NCI-H1105 treated with DMSO at 0.1 percent for 48 hours (cell line): ENCODE measurements at regions not wholly inside any gene's neighbourhood (a gene's known extent, or its start where the extent isn't known, plus 50 kb on each side); places are given as distances from the start of the nearest gene placed in this dataset.
"Not testable (repeated sequence)": the region's sequence is repeated elsewhere in the genome, so short reads cannot be mapped to it uniquely, and the experiment has no call there.

Source experiments
- DNase-seq: peaks from one replicate; lab custom pipeline; 2025; lab: John Stamatoyannopoulos, UW

DNA sequence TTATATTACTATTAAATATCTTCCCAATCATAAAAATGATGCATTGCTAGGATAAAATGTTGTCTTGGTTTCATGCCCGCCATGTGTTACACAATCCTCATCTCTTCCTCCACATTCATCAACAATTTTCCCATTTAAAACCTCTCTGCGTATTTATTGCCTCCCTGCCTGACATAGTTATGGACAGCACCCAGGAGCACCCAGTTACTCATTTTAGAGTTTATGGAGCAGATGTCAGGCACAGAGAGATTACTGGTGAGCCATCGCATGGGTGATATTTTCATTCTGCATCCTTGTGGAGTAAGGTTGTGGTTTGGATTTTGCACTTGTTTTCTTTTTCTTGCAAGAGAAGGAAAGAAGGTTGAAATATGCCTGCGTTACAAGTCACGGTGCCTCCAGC, 116.7 kb upstream of the NPAS2 start:
- no peak for DNase-seq

DNA sequence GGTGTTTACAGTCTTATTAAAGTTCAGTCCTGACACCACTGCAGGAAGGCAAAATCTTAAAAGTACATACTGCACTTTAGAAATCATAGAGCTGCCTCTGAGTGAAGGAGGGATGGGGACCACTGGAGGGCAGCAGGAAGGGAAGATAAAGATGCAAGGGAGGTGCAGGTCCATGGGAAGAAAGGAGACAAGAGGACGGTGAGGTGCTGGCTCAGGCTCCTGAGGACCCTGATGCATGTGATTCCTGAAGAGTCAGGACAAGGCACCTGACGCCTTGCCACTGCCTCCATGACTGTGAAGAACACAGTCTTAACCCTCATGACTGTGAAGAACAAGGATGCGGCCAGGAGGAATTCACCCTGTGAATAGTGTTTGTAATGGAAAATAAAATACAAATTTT, 116.2 kb upstream of the NPAS2 start:
- DNase-seq = no peak

DNA sequence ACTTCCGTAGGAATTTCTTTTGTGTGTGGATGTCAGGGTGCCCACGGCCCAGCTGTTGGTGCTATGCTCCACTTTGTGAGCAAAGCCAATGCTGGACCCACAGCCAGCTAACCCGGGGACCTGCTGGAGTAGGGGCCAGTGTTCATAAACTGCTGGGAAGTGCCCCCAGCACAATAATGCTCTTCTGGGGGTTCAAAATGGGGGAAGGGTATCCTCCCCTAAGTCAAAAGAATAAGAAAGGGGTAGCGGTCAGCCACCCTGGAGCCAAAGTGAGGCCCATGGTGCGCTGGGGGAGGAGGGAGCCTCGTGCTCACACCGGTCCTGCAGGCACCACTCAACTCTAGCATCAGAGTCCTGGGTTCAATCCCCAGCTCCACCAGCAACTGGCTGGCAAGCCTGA, 115.8 kb upstream of the NPAS2 start:
- no peak for DNase-seq

DNA sequence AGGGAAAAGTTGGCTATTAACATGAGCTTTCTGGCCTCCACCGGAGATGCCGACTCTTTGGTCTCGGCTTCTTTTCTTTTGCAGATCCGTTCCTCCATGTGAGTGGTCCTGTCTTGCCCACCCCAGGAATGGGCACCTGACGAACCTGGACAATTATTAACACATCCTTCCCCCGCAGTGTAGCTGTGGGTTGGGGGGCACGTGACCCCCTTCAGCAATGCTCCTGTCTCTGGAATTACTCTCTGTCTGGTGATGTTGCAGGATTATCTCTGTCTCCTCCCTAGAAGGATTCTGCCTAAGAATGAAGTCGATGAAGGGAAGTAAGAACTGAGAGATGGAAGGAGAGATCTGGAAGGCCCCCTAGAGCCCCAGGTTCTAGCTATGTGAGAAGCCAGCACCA, 115.2 kb upstream of the NPAS2 start:
- DNase-seq = no peak

DNA sequence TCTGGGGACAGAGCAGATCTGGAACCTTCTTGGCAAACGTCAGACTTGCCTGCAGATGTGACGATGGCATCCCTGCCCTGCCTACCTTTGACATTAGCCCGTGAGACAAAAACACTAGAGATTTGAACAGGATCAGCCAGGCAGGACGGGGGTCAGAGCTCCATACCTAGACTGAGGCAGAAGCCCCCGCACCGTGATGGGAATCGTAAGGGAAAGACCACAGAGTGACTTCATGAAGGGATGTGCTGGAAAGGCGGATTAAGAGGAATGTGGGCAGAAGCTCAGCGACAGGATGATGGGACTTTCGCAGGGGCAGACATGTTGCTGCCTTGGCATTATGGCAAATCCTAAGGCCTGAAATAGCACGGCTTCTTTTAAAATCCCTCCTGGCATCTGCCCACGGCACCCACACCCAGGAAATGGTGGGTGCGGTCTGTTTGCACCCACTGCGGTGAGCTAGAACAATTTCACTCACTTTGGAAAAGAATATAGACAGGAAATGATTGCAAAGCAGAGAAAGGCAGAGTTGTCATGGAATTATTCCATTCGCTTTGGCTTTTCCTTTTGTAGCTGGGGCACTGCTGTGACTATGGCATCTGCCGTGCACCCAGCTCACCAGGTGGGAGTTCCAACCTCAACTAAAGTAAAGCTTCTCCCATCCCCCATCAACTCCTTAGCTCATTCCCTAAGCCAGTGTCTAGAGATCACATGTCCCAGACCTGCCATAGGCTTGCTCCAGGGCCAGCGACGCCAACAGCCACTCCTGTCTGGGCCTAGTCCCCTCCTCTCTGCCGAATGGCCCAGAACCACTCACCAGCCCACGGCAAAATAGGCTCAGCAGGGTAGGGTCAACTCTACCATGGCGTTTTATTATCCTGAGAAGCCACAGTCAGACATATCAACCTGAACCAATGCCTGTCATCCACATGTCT, 112.7 kb upstream of the NPAS2 start:
- no peak for DNase-seq

DNA sequence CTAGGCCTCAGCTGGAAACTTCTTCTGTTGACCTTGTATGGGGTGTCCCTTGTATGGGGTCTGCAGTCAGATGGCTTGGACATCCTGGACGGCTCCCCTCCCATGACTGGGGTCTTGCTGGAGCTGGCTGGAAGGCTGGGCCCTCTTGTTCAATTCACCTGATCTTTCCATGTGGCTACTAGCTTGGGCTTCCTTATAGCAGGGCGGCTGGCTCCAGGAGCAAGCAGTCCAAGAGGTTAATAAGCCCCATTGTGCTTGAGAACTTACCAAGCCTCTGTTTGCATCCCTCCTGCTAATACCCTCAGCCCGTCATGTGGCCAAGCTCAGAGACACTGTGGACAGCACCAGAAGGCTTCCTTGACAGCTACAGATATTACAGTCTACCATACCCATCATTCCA, 111.6 kb upstream of the NPAS2 start:
- DNase-seq = no peak

DNA sequence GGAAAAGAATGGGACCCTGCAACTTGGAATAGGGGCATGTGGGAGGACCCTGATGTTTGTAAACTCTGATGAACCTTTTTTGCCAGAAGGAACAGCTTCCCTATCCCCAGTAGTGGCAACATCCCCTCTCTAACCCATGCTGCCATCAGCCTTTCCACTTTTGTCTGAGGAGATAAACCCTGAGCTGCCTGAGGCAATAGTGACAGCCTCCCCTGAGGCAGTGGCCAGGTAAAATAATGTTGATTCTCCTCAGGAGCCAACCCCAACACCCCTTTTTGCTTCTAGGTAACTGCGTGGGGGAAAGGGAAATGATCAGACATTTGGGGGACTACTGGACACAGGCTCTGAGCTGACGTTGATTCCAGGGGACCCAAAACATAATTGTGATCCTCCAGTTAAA, 106.8 kb upstream of the NPAS2 start:
- no peak for DNase-seq

DNA sequence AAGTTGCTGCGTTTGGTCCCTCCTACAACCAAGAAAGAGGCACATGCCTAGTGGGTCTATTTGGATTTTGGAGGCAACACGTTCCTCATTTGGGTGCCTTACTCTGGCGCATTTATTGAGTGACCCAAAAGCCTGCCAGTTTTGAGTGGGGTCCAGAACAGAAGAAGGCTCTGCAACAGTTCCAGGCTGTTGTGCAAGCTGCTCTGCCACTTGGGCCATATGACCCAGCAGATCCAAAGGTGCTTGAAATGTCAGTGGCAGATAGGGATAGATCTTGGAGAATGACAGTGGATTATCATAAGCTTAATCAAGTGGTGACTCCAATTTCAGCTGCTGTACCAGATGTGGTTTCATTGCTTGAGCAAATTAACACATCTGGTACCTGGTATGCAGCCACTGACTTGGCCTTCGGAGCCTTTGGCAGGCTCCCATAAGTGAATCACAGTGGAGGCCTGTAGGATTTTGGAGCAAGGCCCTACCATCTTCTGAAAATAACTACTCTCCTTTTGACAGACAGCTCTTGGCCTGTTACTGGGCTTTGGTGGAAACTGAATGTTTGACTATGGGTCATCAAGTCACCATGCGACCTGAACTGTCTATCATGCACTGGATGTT, 105.4 kb upstream of the NPAS2 start:
- DNase-seq = not testable (repeated sequence)

DNA sequence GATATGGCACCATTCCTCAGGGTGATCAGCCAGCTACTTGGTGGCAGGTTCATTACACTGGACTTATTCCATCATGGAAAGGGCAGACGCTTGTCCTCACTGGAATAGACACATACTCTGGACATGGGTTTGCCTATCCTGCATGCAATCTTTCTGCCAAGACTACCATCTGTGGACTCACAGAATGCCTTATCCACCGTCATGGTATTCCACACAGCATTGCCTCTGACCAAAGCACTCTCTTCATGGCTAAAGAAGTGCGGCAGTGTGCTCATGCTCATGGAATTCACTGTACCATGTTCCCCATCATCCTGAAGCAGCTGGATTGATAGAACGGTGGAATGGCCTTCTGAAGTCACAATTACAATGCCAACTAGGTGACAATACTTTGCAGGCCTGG, 104.1 kb upstream of the NPAS2 start:
- DNase-seq = not testable (repeated sequence)

DNA sequence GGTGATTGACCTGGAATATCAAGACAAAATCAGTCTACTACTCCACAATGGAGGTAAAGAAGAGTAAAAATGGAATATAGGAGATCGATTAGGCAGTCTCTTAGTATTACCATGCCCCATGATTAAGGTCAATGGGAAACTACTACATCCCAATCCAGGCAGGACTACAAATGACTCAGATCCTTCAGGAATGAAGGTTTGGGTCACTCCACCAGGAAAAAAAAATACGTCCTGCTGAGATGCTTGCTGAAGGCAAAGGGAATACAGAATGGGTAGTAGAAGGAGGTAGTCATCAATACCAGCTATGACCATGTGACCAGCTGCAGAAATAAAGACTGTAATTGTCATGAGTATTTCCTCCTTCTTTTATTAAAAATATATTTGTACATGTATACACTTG, 103.4 kb upstream of the NPAS2 start:
- DNase-seq = no peak

DNA sequence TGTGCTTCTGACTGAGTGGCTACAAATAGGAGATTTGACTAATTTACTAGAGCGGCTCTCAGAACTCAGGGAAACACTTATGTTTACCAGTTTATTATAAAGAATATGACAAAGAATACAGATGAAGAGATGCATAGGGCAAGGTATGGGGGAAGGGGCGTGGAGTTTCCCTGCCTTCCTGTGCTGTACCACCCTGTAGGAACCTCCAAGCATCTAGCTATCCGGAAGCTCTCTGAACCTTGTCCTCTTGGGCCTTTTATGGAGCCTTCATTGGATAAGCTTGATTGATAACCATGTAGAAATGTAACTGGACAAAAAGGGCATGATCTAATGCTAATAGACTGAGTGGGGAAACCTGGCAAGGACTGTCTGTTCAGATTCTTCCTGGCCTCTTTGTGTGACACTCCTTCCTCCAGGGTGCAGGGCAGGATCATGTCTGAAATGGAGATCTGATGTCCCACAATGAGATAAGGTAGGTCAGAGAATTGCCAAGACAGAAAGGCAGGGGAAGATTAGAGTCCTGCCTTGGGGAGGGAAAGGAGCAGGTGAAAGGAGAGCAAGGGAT, 101.8 kb upstream of the NPAS2 start:
- no peak for DNase-seq

DNA sequence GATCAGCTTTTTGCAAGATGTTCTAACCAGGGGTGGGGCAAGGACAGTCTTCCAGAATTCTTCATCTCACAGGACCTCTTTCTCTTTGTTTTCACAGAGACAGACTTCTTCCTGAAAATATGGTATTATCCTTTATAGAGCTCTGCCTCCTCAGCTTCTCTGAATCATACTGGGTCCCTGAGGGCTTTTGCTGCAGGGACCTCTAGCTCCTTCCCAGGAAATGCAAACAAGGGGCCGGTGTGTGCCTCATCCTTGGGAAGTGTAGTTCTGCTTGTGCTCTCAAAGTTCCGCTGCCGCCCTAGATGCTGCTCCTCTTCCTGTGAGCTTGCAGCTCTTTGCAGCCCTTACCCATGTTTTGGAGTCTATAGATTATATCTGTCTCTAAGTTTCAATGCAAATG, 99.5 kb upstream of the NPAS2 start:
- DNase-seq = no peak

DNA sequence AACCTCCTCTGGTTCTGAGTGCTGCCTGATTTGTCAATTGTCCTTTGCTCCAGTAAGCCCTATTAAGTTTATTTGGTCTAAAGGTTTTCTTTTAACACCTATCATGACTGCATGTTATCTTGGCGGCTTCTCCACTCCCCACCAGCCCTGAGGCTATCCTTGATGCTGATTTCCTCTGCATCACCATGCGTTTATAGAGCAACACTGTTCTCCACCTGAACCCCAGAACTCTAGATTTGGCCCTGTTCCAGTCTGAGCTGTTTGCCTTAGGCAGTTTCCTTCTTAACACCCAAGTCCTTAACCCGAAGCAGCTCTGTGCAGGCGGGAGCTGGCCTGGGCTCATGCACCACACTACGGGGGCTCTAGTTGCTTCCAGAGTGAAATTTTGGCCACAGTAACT, 98.2 kb upstream of the NPAS2 start:
- no peak for DNase-seq

DNA sequence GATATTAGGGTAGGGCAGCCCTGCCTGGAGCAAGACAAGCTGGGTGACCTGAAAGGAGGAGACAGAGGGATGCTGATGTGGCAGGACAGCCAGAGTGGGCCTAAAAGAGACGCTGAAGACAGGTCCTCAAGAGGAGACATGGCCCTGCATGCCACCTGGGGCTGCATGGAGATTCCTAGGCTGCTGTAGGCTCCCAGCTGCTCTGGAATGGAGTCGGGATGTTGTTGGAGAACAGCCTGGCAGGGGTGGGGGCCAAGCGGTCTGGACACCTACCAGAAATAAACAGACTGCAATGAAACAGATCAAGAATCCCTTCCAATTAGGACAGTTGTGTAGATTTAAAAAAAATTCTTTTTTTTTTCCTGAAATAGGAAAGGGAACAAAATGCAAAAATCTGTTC, 97.8 kb upstream of the NPAS2 start:
- DNase-seq = no peak

DNA sequence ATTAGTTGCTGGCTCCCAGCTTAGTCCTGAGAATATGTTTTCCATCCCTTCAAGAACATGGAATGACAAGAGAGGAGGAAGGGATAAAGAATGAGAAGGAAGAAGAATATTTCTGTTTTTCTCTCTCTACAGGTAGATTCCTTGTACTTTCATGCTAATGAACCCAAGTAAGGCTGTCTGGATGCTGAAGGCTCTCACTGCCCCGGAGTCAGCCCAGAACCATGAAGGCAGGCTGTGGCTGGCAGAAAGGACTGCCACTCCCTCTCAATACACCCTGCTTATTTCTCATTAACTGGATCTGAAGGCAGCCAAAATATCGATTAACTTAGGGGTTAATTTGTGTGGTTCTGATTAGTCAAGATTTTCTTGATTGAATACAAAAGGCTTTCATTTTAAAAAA, 93.1 kb upstream of the NPAS2 start:
- no peak for DNase-seq

DNA sequence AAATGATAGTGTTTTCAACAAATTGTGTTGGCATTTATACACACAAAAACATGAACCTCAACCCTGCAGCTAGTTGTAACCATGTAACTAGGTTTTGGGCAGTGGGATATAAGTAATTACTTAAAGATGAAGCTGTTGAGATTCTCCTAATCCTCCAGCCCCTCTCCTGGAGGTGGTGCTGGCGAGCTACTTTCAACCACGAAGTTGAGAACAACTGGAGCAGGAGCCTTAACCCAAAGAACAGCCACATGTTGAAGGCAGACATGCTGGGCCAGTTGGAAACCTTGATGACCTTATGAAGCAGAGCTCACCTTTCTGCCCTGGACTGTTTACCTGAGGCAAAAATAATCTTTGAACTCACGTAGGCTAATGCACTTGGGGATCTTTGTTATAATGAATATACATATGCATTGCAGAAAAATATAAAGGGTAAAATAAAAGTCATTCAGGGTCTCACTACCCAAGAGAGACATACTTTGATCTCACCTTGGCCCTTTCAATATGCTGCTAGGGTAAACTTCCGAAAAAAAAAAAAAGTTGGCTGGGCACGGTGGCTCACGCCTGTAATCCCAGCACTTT, 89.6 kb upstream of the NPAS2 start:
- DNase-seq = no peak

DNA sequence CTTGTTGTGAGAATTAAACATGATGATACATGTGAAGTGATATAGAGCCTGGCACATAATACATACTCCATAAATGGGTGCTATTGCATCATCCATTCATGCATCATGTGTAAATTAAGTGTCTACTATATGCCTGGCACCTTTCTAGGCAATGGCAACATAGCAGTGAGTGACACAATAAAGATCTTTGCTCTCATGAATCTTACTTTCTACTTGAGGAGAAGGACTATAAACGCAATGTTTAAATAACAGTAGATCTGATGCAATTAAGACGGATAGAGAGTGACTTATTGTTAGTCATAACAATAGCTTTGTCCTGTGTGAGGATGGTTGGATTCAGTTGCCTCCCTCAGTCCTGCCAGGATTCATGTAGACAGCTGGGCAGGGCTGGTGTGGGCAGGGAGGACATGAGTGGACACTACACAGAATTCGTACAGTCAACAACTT, 88.4 kb upstream of the NPAS2 start:
- no peak for DNase-seq

DNA sequence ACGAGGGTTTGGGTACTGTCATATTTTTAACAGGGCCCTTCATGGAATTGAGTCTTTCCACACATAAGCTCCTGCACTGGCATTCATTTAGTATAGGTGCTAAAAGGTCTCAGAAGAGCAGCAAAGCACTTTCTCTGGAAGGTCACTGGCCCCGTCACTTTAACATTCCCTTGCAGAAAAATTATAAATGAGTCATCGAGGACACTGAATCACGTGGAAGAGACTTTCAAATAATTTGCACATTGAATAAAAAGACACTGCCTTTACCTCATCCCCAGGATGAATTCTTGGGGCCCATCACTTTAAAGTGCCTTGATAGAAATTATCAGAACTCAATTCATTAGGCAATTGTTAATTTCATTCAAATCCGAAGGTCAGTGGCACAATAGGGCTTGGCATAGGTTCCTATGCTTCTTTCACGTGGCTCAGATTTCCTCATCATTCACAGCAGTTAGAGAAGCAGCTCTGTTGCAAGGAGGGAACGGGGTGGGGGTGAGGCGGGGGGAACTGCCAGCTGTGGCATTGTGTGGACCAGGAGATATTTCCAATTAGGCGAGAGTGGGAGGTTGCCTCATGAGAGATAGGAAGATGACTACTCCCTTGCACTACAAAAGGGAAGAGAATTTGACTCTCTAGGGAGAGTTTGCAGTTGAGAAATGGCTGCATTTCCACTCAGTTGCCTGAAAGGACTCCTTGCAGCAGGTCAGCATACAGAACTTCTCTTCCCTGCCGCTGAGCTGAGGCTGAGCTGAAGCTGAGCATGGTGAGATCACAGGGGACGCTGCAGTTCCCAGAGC, 86.3 kb upstream of the NPAS2 start:
- no peak for DNase-seq

DNA sequence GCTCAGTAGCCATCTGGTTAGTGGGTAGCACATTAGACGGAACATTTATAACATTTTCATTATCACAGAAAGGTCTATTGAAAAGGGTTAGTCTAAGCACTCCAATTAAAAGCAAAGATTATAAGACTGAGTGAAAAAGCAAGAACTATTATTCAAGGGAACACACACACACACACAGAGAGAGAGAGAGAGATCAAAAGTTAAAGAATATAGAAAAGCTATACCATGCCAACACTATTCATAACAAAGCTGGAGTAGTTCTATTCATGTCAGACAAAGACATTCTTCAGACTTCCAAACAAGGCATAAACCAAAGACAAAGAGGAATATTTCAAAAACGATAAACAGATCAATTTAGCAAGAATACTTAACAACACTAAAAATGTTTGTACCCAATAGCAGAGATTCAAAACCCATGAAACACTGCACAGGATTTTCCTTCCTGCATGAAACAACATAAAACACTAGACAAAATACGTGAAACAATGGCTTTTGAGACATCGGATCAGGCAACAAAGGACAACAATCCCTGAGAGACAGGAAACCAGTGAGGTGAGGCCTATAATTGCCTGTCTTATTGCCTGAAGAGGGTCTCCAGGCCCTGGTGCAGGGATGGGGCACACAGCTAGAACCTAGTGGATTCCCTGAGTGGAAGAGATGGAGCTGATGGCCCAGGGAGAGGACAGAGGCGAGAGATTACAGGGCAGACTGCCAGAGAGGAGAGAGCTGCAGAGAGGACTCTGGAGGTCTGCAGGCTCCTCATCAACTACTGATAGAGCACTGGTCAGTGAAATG, 83.6 kb upstream of the NPAS2 start:
- DNase-seq = no peak

DNA sequence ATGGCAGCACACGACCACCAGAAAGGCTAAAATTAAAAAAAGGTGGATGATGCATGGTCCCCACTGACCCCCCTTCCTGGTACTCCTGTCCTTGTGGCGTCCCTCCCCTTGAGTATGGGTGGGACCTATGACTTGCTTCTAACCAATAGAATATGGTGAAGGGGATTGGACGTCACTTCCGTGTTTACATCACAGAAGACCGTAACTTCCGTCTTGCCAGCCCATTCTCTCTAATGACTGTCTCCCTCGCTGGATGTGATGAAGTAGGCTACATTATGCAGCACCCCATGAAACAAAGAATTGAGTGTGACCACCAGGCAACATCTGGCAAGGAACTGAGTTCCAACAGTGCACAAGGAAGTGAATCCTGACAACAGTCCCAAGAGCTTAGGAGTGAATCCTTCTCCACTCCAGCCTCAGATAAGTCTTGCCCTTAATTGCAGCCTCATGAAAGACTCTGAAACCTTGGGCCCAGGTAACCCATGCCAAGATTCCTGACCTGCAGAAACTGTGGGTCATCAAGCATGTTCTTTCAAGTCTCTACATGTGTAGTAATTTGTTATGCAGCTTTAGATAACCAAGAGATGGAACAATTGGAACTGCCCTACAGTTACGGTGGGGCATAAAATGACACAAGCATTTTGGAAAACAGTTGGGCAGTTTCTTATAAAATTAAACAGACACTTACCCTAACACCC, 80.1 kb upstream of the NPAS2 start:
- DNase-seq = no peak

DNA sequence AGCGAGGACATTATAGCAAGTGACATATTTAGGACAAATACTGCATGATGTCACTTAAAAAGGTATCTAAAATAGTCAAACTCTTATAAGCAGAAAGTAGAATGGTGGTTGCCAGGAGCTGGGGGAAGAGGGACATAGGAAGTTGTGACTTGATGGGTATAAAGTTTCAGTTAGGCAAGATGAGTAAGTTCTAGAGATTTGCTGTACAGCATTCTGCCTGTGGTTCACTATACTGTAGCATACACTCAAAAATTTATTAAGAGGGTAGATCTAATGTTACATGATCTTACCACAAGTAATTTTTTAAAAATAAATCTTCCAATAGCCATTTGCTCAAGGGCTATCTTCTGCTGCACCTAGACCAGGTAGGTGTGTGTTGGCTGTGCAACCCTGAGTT, 78.1 kb upstream of the NPAS2 start:
- no peak for DNase-seq
